HuH-7 (cell line): ENCODE measurements at regions not wholly inside any gene's neighbourhood (a gene's known extent, or its start where the extent isn't known, plus 50 kb on each side); places are given as distances from the start of the nearest gene placed in this dataset.
"Not testable (repeated sequence)": the region's sequence is repeated elsewhere in the genome, so short reads cannot be mapped to it uniquely, and the experiment has no call there.

ENCODE experiments used
- DNase-seq: peaks from one replicate; pipeline ENCODE4 v3.0.0; 2011; ENCODE audit warnings: low spot score

- DNase-seq = no peak
Measured at GRCh38 chr22:49659281-49659923, 168.3 kb downstream of the BRD1 start.

- no peak for DNase-seq
Measured at GRCh38 chr22:49658902-49659280, 168.8 kb downstream of the BRD1 start.

GRCh38 chr22:49657974-49658590, 169.6 kb downstream of the BRD1 start:
- DNase-seq = no peak

GRCh38 chr22:49657275-49657973, 170.2 kb downstream of the BRD1 start:
- DNase-seq = no peak

GRCh38 chr22:49656883-49657274, 170.8 kb downstream of the BRD1 start:
- DNase-seq = not testable (repeated sequence)

- no peak for DNase-seq
Measured at GRCh38 chr22:49656291-49656851, 171.3 kb downstream of the BRD1 start.

GRCh38 chr22:49655168-49655812, 172.4 kb downstream of the BRD1 start:
- no peak for DNase-seq

GRCh38 chr22:49650336-49651241, 177.1 kb downstream of the BRD1 start:
- no peak for DNase-seq

- DNase-seq = no peak
Measured at GRCh38 chr22:49649166-49650068, 178.3 kb downstream of the BRD1 start.

- DNase-seq = no peak
Measured at GRCh38 chr22:49648053-49648452, 179.6 kb downstream of the BRD1 start.

- no peak for DNase-seq
Measured at GRCh38 chr22:49647627-49648026, 180.0 kb downstream of the BRD1 start.

GRCh38 chr22:49646876-49647275, 180.8 kb downstream of the BRD1 start:
- DNase-seq = no peak

- no peak for DNase-seq
Measured at GRCh38 chr22:49645791-49646550, 181.7 kb downstream of the BRD1 start.

GRCh38 chr22:49645257-49645656, 182.4 kb downstream of the BRD1 start:
- DNase-seq = no peak

GRCh38 chr22:49643998-49644397, 183.7 kb downstream of the BRD1 start:
- no peak for DNase-seq

- no peak for DNase-seq
Measured at GRCh38 chr22:49643466-49643865, 184.2 kb downstream of the BRD1 start.

- no peak for DNase-seq
Measured at GRCh38 chr22:49642741-49643140, 184.9 kb downstream of the BRD1 start.

GRCh38 chr22:49642331-49642730, 185.3 kb downstream of the BRD1 start:
- DNase-seq = no peak

GRCh38 chr22:49641770-49642313, 185.8 kb downstream of the BRD1 start:
- no peak for DNase-seq
